Stomach (tissue), 4 donors: ENCODE measurements at regions not wholly inside any gene's neighbourhood (a gene's known extent, or its start where the extent isn't known, plus 50 kb on each side); places are given as distances from the start of the nearest gene placed in this dataset.

Experiments
- CTCF ChIP-seq, 7 experiments: fragments of 450-650 bp in 4 of 7; fragments of 200-600 bp in 3 of 7; sonication (generic) in 3 of 7; IDR thresholded peaks; one replicate each; pipeline ENCODE4 v1.5.1; 2016 to 2019; ENCODE audit warnings: antibody characterized with exemption in 7 of 7, control low read depth in 2 of 7, mild to moderate bottlenecking in 1 of 7
- POLR2AphosphoS5 ChIP-seq, 3 donors: sonication (generic); formaldehyde crosslinking; IDR thresholded peaks; one replicate each; pipeline ENCODE4 v1.6.1; 2016; ENCODE audit warnings: antibody characterized with exemption in 3 of 3

- TF ChIP-seq POLR2AphosphoS5 (IDR thresholded peaks at IDR 0.05) = no peak
- no peak for TF ChIP-seq CTCF (IDR thresholded peaks at IDR 0.05)
Observed at GRCh38 chr3:1613962-1614361, 484.7 kb upstream of the CNTN4 start.
